HEK293T (cell line): ENCODE measurements at regions not wholly inside any gene's neighbourhood (a gene's known extent, or its start where the extent isn't known, plus 50 kb on each side); places are given as distances from the start of the nearest gene placed in this dataset.

Source experiments
- CTCF ChIA-PET: fragments of 350-600 bp; formaldehyde crosslinking; extraction: SDS; loops from one replicate; lab custom pipeline; 2021; ENCODE audit warnings: antibody characterized with exemption, inconsistent platforms; lab: Yijun Ruan, JAX
- POLR2A ChIA-PET: fragments of 350-600 bp; formaldehyde crosslinking; extraction: SDS; loops from one replicate; lab custom pipeline; 2020; ENCODE audit warnings: antibody characterized with exemption, inconsistent platforms; lab: Yijun Ruan, JAX
- DNase-seq: peaks from one replicate; pipeline ENCODE4 v3.0.0; 2012; ENCODE audit warnings: mixed read lengths; ENCODE audit errors: extremely low spot score
- ARNT ChIP-seq: fragments of 450-650 bp; IDR thresholded peaks from 2 replicates; pipeline ENCODE4 v1.6.1; 2017; ENCODE audit warnings: mild to moderate bottlenecking
- BHLHE40 ChIP-seq: fragments of 450-650 bp; IDR thresholded peaks from 2 replicates; pipeline ENCODE4 v1.6.1; 2016; ENCODE audit warnings: mild to moderate bottlenecking, moderate library complexity, borderline replicate concordance
- CTBP1 ChIP-seq: fragments of 450-650 bp; IDR thresholded peaks from 2 replicates; pipeline ENCODE4 v1.6.1; 2016; ENCODE audit warnings: borderline replicate concordance
- ELF4 ChIP-seq: fragments of 450-650 bp; IDR thresholded peaks from 2 replicates; pipeline ENCODE4 v1.6.1; 2017; ENCODE audit warnings: antibody characterized with exemption
- FOXA1 ChIP-seq: fragments of 450-650 bp; IDR thresholded peaks from 2 replicates; pipeline ENCODE4 v1.6.1; 2016; ENCODE audit warnings: mild to moderate bottlenecking
- FOXK2 ChIP-seq: fragments of 450-650 bp; IDR thresholded peaks from 2 replicates; pipeline ENCODE4 v1.6.1; 2016; ENCODE audit warnings: mild to moderate bottlenecking
- FOXM1 ChIP-seq: fragments of 450-650 bp; IDR thresholded peaks from 2 replicates; pipeline ENCODE4 v1.6.1; 2017; ENCODE audit warnings: mild to moderate bottlenecking, borderline replicate concordance
- HDGF ChIP-seq: fragments of 450-650 bp; IDR thresholded peaks from 2 replicates; pipeline ENCODE4 v1.6.1; 2017; ENCODE audit warnings: antibody characterized with exemption, borderline replicate concordance
- L3MBTL2 ChIP-seq: fragments of 450-650 bp; conservative IDR thresholded peaks from 2 replicates; pipeline ENCODE4 v1.6.1; 2016; ENCODE audit warnings: mild to moderate bottlenecking
- LEF1 ChIP-seq: fragments of 450-650 bp; IDR thresholded peaks from 2 replicates; pipeline ENCODE4 v1.6.1; 2017; ENCODE audit warnings: mild to moderate bottlenecking, borderline replicate concordance
- NFRKB ChIP-seq: fragments of 450-650 bp; IDR thresholded peaks from 2 replicates; pipeline ENCODE4 v1.6.1; 2016; ENCODE audit warnings: mild to moderate bottlenecking, moderate library complexity
- PKNOX1 ChIP-seq: fragments of 450-650 bp; IDR thresholded peaks from 2 replicates; pipeline ENCODE4 v1.6.1; 2016
- SP1 ChIP-seq: fragments of 450-650 bp; IDR thresholded peaks from 2 replicates; pipeline ENCODE4 v1.6.1; 2017
- SUZ12 ChIP-seq: fragments of 450-650 bp; IDR thresholded peaks from 2 replicates; pipeline ENCODE4 v1.6.1; 2016; ENCODE audit warnings: mild to moderate bottlenecking
- TARDBP ChIP-seq: fragments of 450-650 bp; IDR thresholded peaks from 2 replicates; pipeline ENCODE4 v1.6.1; 2016
- ZNF384 ChIP-seq: fragments of 450-650 bp; IDR thresholded peaks from 2 replicates; pipeline ENCODE4 v1.6.1; 2016

GRCh38 chr14:40733206-40733605, 873.5 kb upstream of the LRFN5 start:
- ChIA-PET POLR2A (no interaction called here), CTCF (no interaction called here)
- TF ChIP-seq FOXM1 (no peak), SP1 (no peak), FOXK2 (no peak), SUZ12 (no peak), BHLHE40 (no peak), CTBP1 (no peak), ZNF384 (no peak), HDGF (no peak), L3MBTL2 (no peak), ELF4 (no peak), PKNOX1 (no peak)
- DNase-seq = no peak

GRCh38 chr14:40727107-40727506, 879.6 kb upstream of the LRFN5 start:
- TF ChIP-seq ELF4 (no peak), HDGF (no peak), BHLHE40 (no peak), TARDBP (no peak), FOXA1 (no peak), FOXK2 (no peak), CTBP1 (no peak), SP1 (no peak), LEF1 (no peak), L3MBTL2 (no peak), FOXM1 (no peak), SUZ12 (no peak), NFRKB (no peak), ARNT (no peak), ZNF384 (no peak), PKNOX1 (no peak)
- ChIA-PET CTCF (no interaction called here), POLR2A (no interaction called here)
- DNase-seq = no peak

GRCh38 chr14:40713387-40713786, 893.3 kb upstream of the LRFN5 start:
- no peak for DNase-seq
- ChIA-PET POLR2A (no interaction called here), CTCF (no interaction called here)
- TF ChIP-seq ARNT (no peak), ZNF384 (no peak), L3MBTL2 (no peak), PKNOX1 (no peak), SUZ12 (no peak), FOXM1 (no peak), FOXK2 (no peak), LEF1 (no peak), NFRKB (no peak), BHLHE40 (no peak), ELF4 (no peak), CTBP1 (no peak), FOXA1 (no peak), HDGF (no peak), TARDBP (no peak)

GRCh38 chr14:40697231-40697630, 909.4 kb upstream of the LRFN5 start:
- ChIA-PET CTCF (no interaction called here), POLR2A (no interaction called here)
- no peak for TF ChIP-seq FOXM1
- no peak for TF ChIP-seq FOXA1
- no peak for TF ChIP-seq ELF4
- TF ChIP-seq ARNT = no peak
- TF ChIP-seq FOXK2 = no peak
- TF ChIP-seq BHLHE40 = no peak
- no peak for TF ChIP-seq TARDBP
- no peak for TF ChIP-seq ZNF384
- no peak for TF ChIP-seq PKNOX1
- no peak for TF ChIP-seq CTBP1
- no peak for TF ChIP-seq SUZ12
- TF ChIP-seq HDGF = no peak
- no peak for TF ChIP-seq L3MBTL2
- no peak for TF ChIP-seq NFRKB
- no peak for TF ChIP-seq LEF1
- TF ChIP-seq SP1 = no peak
- no peak for DNase-seq

DNA sequence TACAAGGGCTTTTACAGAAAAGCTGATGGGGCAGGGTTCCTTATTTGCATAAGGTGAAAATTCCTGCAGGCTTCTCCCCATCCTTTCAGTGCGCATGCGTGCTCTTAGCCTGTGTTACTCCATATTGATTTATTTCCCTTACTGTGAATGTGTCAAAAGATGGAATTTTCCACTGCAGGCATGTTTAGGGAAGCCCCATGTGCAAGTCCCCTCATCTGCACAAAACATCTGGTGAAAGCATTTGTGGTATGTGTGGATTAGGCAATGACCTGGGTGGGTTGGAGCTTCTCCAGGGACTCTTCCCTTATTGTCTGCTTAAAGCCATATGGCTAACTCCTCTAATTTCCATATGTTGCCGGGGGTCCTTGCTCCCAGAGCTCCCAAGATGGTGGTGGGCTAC, 912.7 kb upstream of the LRFN5 start:
- CTCF ChIA-PET = no interaction called here
- no peak for TF ChIP-seq FOXM1
- no peak for TF ChIP-seq CTBP1
- no peak for TF ChIP-seq FOXA1
- no peak for TF ChIP-seq PKNOX1
- TF ChIP-seq ELF4 = no peak
- TF ChIP-seq L3MBTL2 = no peak
- TF ChIP-seq BHLHE40 = no peak
- TF ChIP-seq ZNF384 = no peak
- no peak for TF ChIP-seq ARNT
- TF ChIP-seq SP1 = no peak
- no peak for TF ChIP-seq SUZ12
- no peak for TF ChIP-seq LEF1
- no peak for TF ChIP-seq FOXK2
- TF ChIP-seq HDGF = no peak
- DNase-seq = no peak
- POLR2A ChIA-PET = no interaction called here
